ENCODE measurements at regions not wholly inside any gene's neighbourhood (a gene's known extent, or its start where the extent isn't known, plus 50 kb on each side); places are given as distances from the start of the nearest gene placed in this dataset.
"Not testable (repeated sequence)": the region's sequence is repeated elsewhere in the genome, so short reads cannot be mapped to it uniquely, and the experiment has no call there.

- no peak for DNase-seq
Observed at GRCh38 chr2:58387701-58388100, 146.6 kb upstream of the FANCL start.

GRCh38 chr2:58386904-58387303 lies 145.8 kb upstream of the FANCL start:
- DNase-seq = not testable (repeated sequence)

GRCh38 chr2:58378152-58378551 lies 137.0 kb upstream of the FANCL start:
- DNase-seq = no peak

GRCh38 chr2:58377181-58377580 lies 136.1 kb upstream of the FANCL start:
- DNase-seq = no peak

GRCh38 chr2:58376592-58376991 lies 135.5 kb upstream of the FANCL start:
- DNase-seq = no peak

- DNase-seq = no peak
Observed at GRCh38 chr2:58369594-58369993, 128.5 kb upstream of the FANCL start.

- DNase-seq = no peak
Observed at GRCh38 chr2:58364098-58364497, 123.0 kb upstream of the FANCL start.

GRCh38 chr2:58358026-58358425 lies 116.9 kb upstream of the FANCL start:
- DNase-seq = no peak

GRCh38 chr2:58357521-58357920 lies 116.4 kb upstream of the FANCL start:
- DNase-seq = no peak

- DNase-seq = no peak
Observed at GRCh38 chr2:58354230-58354629, 113.1 kb upstream of the FANCL start.

GRCh38 chr2:58350484-58350883 lies 109.4 kb upstream of the FANCL start:
- DNase-seq = no peak

- no peak for DNase-seq
Observed at GRCh38 chr2:58347810-58348209, 106.7 kb upstream of the FANCL start.

GRCh38 chr2:58341047-58341446 lies 99.9 kb upstream of the FANCL start:
- DNase-seq = no peak

- DNase-seq = no peak
Observed at GRCh38 chr2:58339548-58340243, 98.6 kb upstream of the FANCL start.

- DNase-seq = no peak
Observed at GRCh38 chr2:58336416-58336815, 95.3 kb upstream of the FANCL start.

GRCh38 chr2:58334414-58334813 lies 93.3 kb upstream of the FANCL start:
- DNase-seq = no peak

- not testable (repeated sequence) for DNase-seq
Observed at GRCh38 chr2:58325296-58325895, 84.3 kb upstream of the FANCL start.

- no peak for DNase-seq
Observed at GRCh38 chr2:58319481-58319880, 78.4 kb upstream of the FANCL start.

- DNase-seq = not testable (repeated sequence)
Observed at GRCh38 chr2:58318949-58319348, 77.8 kb upstream of the FANCL start.

GRCh38 chr2:58313926-58314325 lies 72.8 kb upstream of the FANCL start:
- DNase-seq = no peak

- no peak for DNase-seq
Observed at GRCh38 chr2:58308435-58308834, 67.3 kb upstream of the FANCL start.

GRCh38 chr2:58304843-58305242 lies 63.7 kb upstream of the FANCL start:
- DNase-seq = no peak

- no peak for DNase-seq
Observed at GRCh38 chr2:58299123-58299522, 58.0 kb upstream of the FANCL start.

GRCh38 chr2:58293056-58293455 lies 51.9 kb upstream of the FANCL start:
- DNase-seq = no peak
